ENCODE measurements at regions not wholly inside any gene's neighbourhood (a gene's known extent, or its start where the extent isn't known, plus 50 kb on each side); places are given as distances from the start of the nearest gene placed in this dataset.
"Not testable (repeated sequence)": the region's sequence is repeated elsewhere in the genome, so short reads cannot be mapped to it uniquely, and the experiment has no call there.

DNA sequence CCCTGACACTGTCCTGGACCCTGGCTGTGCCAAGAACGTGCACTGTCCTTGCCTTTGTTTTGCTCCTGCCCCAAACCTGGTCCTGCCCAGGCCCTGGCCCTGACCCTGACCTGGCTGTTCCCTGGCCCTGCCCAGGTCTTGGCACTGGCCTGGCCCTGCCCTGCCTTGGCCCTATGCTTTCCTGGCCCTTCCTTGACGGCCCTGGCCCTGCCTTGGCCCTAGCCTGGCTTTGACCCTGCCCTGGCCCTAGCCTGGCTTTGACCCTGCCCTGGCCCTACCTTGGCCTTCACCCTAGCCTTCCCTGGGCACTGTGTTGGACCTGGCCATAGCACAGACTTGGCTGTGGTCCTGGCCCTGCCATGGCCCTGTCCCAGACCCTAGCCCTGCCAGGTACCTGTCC is 252.9 kb downstream of the TP53TG3F start:
- WGBS, 5 donors = 44 to 60% (median 46%) methylated on average over 1 to 2 of the region's 2 CpGs
- H3K27me3 ChIP-seq (replicated peaks in 1 of 7); DNase-seq; H3K4me1 ChIP-seq; H3K36me3 ChIP-seq; intact Hi-C loops (cut with DNase I; ENCODE audit: low total_unique reads); H3K27ac ChIP-seq; H3K4me3 ChIP-seq: not testable (repeated sequence)
- peaks cover 0 to 11% (median 0%) of the 10 kb centered on the region in 8 donors for H3K9me3 ChIP-seq

DNA sequence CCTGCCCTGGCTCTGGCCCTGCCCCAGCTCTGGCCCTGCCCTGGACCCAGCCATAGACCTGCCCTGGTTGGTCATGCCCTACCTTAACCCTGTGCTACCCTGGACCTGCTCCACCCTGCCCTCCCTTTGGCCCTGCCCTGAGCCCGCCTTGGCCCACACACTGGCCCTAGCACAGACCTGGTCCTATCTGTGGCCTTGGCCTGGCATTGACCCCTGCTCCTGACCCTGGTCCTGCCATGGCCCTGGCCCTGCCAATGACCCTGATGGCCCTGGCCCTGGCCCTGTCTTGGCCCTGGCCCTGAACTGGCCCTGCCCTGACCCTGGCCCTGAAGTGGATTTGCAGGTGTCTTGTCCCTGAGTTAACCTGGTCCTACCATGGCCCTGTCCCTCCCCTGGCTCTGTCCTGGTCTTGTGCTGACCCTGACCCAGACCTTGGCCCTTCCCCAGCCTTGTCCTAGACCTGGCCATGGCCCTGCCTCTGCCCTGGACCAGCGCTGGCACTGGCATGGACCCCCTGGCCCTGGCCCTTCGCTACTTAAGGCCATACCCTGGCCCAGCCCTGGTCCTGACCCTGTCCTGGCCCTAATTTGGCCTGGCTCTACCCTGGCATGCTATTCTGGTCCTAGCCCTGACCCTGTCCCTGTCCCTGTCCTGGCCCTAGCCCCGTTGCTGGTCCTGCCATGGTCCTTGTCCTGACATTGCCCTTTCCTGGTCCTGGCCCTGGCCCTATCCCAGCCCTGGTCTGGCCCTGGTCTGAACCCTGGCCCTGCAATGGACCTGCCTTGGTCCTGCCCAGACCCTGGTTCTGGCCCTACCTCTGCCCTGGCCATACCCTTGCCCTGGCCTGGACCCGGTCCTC is 253.7 kb downstream of the TP53TG3F start:
- H3K36me3 ChIP-seq; intact Hi-C loops (cut with DNase I; ENCODE audit: low total_unique reads); H3K4me1 ChIP-seq; H3K27ac ChIP-seq; H3K27me3 ChIP-seq (replicated peaks in 1 of 7); H3K4me3 ChIP-seq: not testable (repeated sequence)
- DNase-seq = peak; percentile 65
- peaks cover 0 to 11% (median 0%) of the 10 kb centered on the region in 8 donors for H3K9me3 ChIP-seq
- WGBS, 5 donors = 79 to 88% (median 82%) methylated on average over 3 to 5 of the region's 5 CpGs

DNA sequence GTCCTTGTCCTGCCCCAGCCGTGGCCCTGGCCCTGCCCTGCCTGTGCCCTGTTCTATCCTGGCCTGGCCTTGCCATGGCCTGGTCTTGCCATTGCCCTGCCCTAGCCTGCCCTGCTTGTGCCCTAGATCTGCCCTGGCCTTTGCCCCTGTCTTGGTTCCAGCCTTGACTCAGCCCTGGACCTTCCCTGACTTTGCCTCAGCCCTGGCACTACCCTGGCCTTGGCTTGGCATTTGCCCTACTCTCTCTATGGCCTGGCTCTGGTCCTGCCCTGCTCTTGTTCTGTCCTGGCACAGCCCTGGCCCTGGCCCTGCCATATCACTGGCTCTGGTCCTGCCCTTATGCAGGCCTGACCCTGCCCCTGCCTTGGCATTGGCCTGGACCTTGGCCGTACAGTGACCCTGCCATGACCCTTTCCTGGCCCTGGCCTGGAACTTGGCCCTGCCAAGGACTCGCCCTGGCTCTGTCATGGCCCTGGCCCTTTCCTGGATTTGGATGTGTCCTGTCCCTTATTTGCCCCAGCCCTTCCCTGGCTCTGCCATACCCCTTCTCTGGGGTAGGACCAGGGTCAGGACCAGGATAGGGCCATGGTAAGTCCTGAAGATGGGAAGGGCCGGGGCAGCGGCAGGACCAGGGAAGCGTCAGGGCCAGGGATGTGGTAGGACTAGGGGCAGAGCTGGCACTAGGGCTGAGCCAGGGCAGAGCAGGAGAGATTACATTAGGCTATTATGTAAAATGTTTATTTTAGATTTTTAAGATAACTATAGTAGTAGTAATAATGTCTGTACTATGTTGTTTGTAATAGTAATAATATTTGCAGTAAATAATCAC is 254.5 kb downstream of the TP53TG3F start:
- H3K4me3 ChIP-seq; intact Hi-C loops (cut with DNase I; ENCODE audit: low total_unique reads); H3K36me3 ChIP-seq; H3K4me1 ChIP-seq; H3K27me3 ChIP-seq (replicated peaks in 1 of 7); H3K27ac ChIP-seq: not testable (repeated sequence)
- peak; percentile 52 for DNase-seq
- 75 to 97% (median 92%) methylated on average over 5 to 6 of the region's 6 CpGs for WGBS, 5 donors
- H3K9me3 ChIP-seq = peaks cover 0 to 11% (median 0%) of the 10 kb centered on the region in 8 donors

DNA sequence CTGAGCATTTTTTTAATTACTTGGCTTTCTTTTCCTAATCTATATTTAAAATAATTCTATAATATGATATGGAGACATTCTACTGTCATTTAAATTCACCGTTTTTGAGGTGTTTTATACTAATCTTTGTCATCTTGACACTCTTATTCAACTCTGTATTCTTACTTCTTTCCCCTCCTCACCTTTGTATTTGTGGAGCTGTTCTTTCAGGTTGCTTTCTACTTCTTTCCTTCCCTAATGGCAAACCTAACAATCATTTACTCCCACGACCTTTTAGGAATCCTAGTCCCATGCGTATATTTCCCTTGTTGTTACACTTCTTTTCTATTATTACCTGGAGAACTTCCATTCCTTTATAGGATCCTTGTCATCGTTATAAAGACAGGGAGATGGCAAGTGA is 271.8 kb downstream of the TP53TG3F start:
- H3K4me1 ChIP-seq; DNase-seq; intact Hi-C loops (cut with DNase I; ENCODE audit: low total_unique reads); H3K4me3 ChIP-seq; H3K36me3 ChIP-seq; H3K27me3 ChIP-seq (replicated peaks in 1 of 7); H3K27ac ChIP-seq; H3K9me3 ChIP-seq: not testable (repeated sequence)
- 22 to 34% (median 28%) methylated on average over 3 to 4 of the region's 4 CpGs for WGBS, 5 donors

DNA sequence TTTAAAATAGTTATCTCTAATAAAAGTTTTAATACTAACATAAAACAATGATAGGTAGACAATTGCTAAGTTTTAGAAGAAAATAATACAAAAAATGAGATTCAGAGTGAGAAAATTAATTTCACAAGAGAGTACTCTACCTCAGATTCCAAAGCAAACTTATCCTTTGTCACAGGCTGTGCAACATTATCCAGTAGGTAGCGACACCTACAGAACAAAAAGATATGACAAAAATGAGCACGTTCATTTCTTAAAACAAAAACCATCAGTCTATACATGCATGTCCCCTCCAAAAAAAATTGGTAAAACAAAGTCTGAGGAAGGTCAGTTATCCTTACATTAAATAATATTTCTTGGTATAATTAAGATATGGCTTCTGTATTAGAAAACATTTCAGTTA is 275.2 kb downstream of the TP53TG3F start:
- WGBS, 5 donors = 31 to 53% (median 45%) methylated on average over 2 of the region's 2 CpGs
- intact Hi-C loops (cut with DNase I; ENCODE audit: low total_unique reads) = not testable (repeated sequence)

DNA sequence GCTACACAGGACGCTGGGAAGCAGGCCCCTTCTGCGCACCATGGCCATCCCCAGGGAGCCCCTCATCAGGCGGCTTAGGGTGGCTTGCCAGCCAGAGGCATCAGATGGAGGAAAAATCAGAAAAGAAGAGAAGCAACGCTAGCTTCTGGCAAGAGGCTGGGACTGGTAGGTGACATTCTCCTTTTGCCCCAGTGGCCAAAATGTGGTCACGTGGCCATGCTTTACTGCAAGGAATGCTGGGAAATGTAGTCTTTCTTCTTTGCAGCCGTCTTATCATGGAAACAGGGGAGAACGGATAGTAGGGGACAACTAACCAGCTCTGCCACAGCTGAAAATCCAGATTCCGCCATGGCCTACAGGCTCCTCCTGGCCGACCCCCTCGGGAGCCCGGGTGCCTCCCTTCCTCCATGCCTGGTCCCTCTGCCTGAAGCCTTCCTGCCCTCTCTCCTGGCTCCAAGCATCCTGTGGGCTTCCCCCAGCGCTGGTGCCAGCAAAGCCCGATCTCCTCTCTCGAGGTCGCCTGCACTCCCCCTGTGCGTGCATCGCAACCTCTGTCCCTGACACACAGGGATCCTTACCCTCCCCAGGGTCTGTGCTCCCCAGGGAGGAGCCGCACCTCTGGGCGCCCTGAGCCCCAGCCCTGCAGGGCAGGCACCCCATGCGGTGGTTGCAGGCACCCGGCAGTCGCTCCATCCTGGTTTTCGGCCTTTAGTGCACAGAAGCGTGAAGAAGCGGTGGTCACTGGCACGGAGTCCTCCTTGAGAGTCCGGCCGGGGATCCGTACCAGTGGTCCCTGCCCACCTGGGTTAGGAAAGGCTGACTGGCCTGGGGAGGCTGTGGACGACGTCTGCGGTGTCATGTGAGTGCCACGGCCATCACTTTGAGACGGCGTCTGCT is 307.7 kb downstream of the TP53TG3F start:
- intact Hi-C loops (cut with DNase I; ENCODE audit: low total_unique reads); H3K4me3 ChIP-seq; H3K36me3 ChIP-seq; H3K27ac ChIP-seq; H3K4me1 ChIP-seq; H3K27me3 ChIP-seq (replicated peaks in 1 of 7): not testable (repeated sequence)
- H3K9me3 ChIP-seq = peaks cover 0 to 19% (median 0%) of the 10 kb centered on the region in 8 donors
- 82 to 91% (median 85%) methylated on average over 22 to 31 of the region's 35 CpGs for WGBS, 5 donors
- DNase-seq = peak; percentile 49

More for the DNA sequence above, 275.2 kb downstream of the TP53TG3F start:
- H3K27me3 ChIP-seq (replicated peaks in 1 of 7); H3K4me1 ChIP-seq; DNase-seq; H3K27ac ChIP-seq; H3K4me3 ChIP-seq; H3K36me3 ChIP-seq; H3K9me3 ChIP-seq: not testable (repeated sequence)

DNA sequence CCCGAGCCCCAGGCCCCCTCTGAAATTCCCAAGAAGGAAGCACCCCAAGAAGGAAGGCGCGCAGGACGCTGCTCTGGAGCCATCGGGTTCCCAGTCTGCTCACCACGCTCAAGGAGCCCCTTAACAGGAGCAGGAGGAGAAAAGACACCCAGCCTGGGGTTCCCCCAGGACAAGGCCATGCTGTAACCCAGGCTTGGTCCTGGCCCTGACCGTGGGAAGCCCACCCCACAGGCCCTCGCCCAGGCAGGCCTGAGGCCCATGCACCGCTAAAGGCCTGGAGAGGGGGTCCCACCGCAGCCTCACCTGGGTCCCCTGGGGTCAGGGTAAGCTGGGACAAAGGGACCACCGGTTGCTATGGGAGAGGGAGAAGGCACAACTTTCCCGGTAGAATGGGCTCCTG is 309.3 kb downstream of the TP53TG3F start:
- 60 to 97% (median 86%) methylated on average over 1 to 9 of the region's 12 CpGs for WGBS, 5 donors
- H3K36me3 ChIP-seq; intact Hi-C loops (cut with DNase I; ENCODE audit: low total_unique reads); H3K4me1 ChIP-seq; H3K4me3 ChIP-seq; H3K27ac ChIP-seq; H3K27me3 ChIP-seq (replicated peaks in 1 of 7): not testable (repeated sequence)
- peak; percentile 46 for DNase-seq
- H3K9me3 ChIP-seq = peaks cover 0 to 19% (median 0%) of the 10 kb centered on the region in 8 donors

DNA sequence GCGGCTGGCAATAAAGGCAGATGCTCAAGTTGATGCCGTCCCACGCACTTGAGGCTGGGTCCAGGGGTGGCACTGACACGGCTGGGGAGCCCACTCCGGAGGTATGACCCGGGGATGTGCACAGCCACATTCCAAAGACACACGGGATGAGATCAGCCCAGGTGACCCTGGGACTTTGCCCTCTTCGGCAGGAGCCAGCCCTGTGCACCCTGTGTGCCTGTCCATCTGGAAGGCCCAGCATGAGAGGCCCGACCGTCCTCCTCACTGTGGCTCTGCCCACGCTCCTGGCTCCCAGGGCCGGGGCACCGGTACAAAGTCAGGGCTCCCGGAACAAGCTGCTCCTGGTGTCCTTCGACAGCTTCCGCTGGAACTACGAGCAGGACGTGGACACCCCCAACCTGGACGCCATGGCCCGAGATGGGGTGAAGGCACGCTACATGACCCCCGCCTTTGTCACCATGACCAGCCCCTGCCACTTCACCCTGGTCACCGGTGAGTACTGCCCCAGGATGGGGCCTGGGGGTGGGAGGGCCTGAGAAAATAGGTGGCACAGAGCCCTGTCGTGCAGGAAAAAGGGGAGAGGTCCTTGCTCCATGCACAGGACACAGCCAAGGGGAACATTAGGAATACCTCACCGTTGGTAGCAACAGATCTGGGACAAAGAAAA is 309.9 kb downstream of the TP53TG3F start:
- peak; percentile 19 for DNase-seq
- H3K4me1 ChIP-seq; H3K27me3 ChIP-seq (replicated peaks in 1 of 7); H3K27ac ChIP-seq; intact Hi-C loops (cut with DNase I; ENCODE audit: low total_unique reads); H3K36me3 ChIP-seq; H3K4me3 ChIP-seq: not testable (repeated sequence)
- H3K9me3 ChIP-seq = peaks cover 0 to 19% (median 0%) of the 10 kb centered on the region in 8 donors
- WGBS, 5 donors = 89 to 98% (median 93%) methylated on average over 8 to 18 of the region's 25 CpGs; no CpG with 5 or more reads in 1 of the 5 donors

DNA sequence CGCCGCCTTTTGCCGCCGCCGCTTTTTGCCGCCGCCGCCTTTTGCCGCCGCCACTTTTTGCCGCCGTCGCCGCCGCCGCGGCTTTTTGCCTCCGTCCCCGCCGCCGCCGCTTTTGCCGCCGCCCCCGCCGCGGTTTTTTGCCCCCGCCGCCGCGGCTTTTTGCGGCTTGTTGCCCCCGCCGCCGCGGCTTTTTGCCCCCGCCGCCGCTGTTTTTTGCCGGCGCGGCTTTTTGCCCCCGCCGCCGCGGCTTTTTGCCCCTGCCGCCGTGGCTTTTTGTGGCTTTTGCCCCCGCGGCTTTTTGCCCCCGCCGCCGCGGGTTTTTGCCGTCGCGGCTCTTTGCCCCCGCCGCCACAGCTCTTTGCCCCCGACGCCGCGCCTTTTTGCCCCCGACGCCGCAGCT is 311.1 kb downstream of the TP53TG3F start:
- H3K27me3 ChIP-seq (replicated peaks in 1 of 7); intact Hi-C loops (cut with DNase I; ENCODE audit: low total_unique reads); H3K4me3 ChIP-seq; H3K27ac ChIP-seq; H3K36me3 ChIP-seq; DNase-seq; H3K4me1 ChIP-seq: not testable (repeated sequence)
- 58 to 72% (median 68%) methylated on average over 31 to 66 of the region's 66 CpGs for WGBS, 5 donors
- peaks cover 0 to 19% (median 0%) of the 10 kb centered on the region in 8 donors for H3K9me3 ChIP-seq

DNA sequence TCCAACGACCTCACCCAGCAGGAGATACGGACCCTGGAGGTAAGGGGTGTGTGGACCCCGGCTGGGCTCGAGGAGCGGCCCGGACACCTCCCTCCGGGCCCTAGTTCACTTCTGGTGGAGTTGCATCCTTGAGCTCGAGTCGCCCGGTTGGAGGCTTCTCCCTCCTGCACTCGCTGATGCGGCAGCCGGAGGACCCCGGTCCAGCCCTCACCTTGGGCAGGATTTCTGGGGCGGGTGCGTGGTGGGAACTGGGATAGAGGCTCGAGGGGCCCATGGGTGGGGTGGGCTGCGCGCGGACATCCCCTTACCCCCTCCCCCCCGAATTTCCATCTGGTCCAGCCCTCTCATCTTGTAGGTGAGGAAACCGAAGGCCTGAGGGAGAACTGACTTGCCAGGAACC is 311.8 kb downstream of the TP53TG3F start:
- H3K4me1 ChIP-seq; H3K36me3 ChIP-seq; H3K4me3 ChIP-seq; H3K27me3 ChIP-seq (replicated peaks in 1 of 7); H3K27ac ChIP-seq; intact Hi-C loops (cut with DNase I; ENCODE audit: low total_unique reads): not testable (repeated sequence)
- H3K9me3 ChIP-seq = peaks cover 0 to 19% (median 0%) of the 10 kb centered on the region in 8 donors
- peak; percentile 52 for DNase-seq
- WGBS, 5 donors = 73 to 79% (median 75%) methylated on average over 10 to 19 of the region's 22 CpGs; no CpG with 5 or more reads in 1 of the 5 donors

All from spleen (tissue), 11 donors.